Coronary artery (tissue), 2 donors: ENCODE measurements at regions not wholly inside any gene's neighbourhood (a gene's known extent, or its start where the extent isn't known, plus 50 kb on each side); places are given as distances from the start of the nearest gene placed in this dataset.

Experiments used
- DNase-seq: peaks from one replicate; pipeline ENCODE4 v3.0.0-alpha.2; 2017; ENCODE audit warnings: low spot score
- H3K27ac ChIP-seq, 2 donors: fragments of 200-600 bp; sonication (generic); one replicate each; pipeline ENCODE4 v1.5.1; 2016 to 2019
- H3K4me3 ChIP-seq: fragments of 200-600 bp; sonication (generic); 2 replicates; pipeline ENCODE4 v1.5.1; 2016; ENCODE audit warnings: mild to moderate bottlenecking, moderate library complexity
- CTCF ChIP-seq: fragments of 200-600 bp; sonication (generic); IDR thresholded peaks from one replicate; pipeline ENCODE4 v1.5.1; 2019; ENCODE audit warnings: antibody characterized with exemption

- Histone ChIP-seq H3K4me3 (no peak overlapping the region), H3K27ac (no peak overlapping the region)
- DNase-seq = no peak
- TF ChIP-seq CTCF = no peak
Observed at GRCh38 chr1:244998717-244999346, 134.5 kb upstream of the HNRNPU start.

GRCh38 chr1:244995602-244996400 lies 131.5 kb upstream of the HNRNPU start:
- Histone ChIP-seq H3K4me3 (no peak overlapping the region), H3K27ac (no peak overlapping the region)
- DNase-seq = no peak
- TF ChIP-seq CTCF = no peak

- no peak overlapping the region for H3K4me3 ChIP-seq
- H3K27ac ChIP-seq = no peak overlapping the region
- TF ChIP-seq CTCF = no peak
- DNase-seq = no peak
Observed at GRCh38 chr1:244992833-244993232, 128.5 kb upstream of the HNRNPU start.

- no peak for TF ChIP-seq CTCF
- H3K27ac ChIP-seq = no peak overlapping the region
- no peak for DNase-seq
- H3K4me3 ChIP-seq = no peak overlapping the region
Observed at GRCh38 chr1:244989813-244990212, 125.5 kb upstream of the HNRNPU start.

- DNase-seq = no peak
- Histone ChIP-seq H3K4me3 (no peak overlapping the region), H3K27ac (no peak overlapping the region)
- no peak for TF ChIP-seq CTCF
Observed at GRCh38 chr1:244988521-244988920, 124.2 kb upstream of the HNRNPU start.

- Histone ChIP-seq H3K27ac (no peak overlapping the region), H3K4me3 (no peak overlapping the region)
- no peak for TF ChIP-seq CTCF
- no peak for DNase-seq
Observed at GRCh38 chr1:244980605-244981004, 116.3 kb upstream of the HNRNPU start.

GRCh38 chr1:244974550-244974949 lies 110.2 kb upstream of the HNRNPU start:
- no peak overlapping the region for H3K4me3 ChIP-seq
- H3K27ac ChIP-seq = no peak overlapping the region
- DNase-seq = no peak
- TF ChIP-seq CTCF = no peak
